NB4 (cell line): ENCODE measurements at regions not wholly inside any gene's neighbourhood (a gene's known extent, or its start where the extent isn't known, plus 50 kb on each side); places are given as distances from the start of the nearest gene placed in this dataset.

Experiments used
- DNase-seq: peaks from one replicate; pipeline ENCODE4 v3.0.0; 2010; ENCODE audit warnings: low read depth
- H3K4me3 ChIP-seq: one replicate; pipeline ENCODE4 v1.5.1; 2011; ENCODE audit warnings: mild to moderate bottlenecking, low read depth, low read length, moderate library complexity
- MAX ChIP-seq: IDR thresholded peaks from 2 replicates; pipeline ENCODE4 v1.6.1; 2011; ENCODE audit warnings: low read depth, low read length
- MYC ChIP-seq: IDR thresholded peaks from 2 replicates; pipeline ENCODE4 v1.6.1; 2011; ENCODE audit warnings: low read depth, low read length
- POLR2A ChIP-seq: IDR thresholded peaks from 2 replicates; pipeline ENCODE4 v1.6.1; 2011; ENCODE audit warnings: mild to moderate bottlenecking; ENCODE audit not compliant: insufficient read length; ENCODE audit errors: extremely low read depth
- TF ChIP-seq, protein P1 (sequence below): IDR thresholded peaks from one replicate; pipeline ENCODE4 v1.5.1; 2012; ENCODE audit warnings: low read depth, low read length

- no peak overlapping the region for H3K4me3 ChIP-seq
- TF ChIP-seq, protein P1, sequence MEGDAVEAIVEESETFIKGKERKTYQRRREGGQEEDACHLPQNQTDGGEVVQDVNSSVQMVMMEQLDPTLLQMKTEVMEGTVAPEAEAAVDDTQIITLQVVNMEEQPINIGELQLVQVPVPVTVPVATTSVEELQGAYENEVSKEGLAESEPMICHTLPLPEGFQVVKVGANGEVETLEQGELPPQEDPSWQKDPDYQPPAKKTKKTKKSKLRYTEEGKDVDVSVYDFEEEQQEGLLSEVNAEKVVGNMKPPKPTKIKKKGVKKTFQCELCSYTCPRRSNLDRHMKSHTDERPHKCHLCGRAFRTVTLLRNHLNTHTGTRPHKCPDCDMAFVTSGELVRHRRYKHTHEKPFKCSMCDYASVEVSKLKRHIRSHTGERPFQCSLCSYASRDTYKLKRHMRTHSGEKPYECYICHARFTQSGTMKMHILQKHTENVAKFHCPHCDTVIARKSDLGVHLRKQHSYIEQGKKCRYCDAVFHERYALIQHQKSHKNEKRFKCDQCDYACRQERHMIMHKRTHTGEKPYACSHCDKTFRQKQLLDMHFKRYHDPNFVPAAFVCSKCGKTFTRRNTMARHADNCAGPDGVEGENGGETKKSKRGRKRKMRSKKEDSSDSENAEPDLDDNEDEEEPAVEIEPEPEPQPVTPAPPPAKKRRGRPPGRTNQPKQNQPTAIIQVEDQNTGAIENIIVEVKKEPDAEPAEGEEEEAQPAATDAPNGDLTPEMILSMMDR: no peak
- TF ChIP-seq MAX (no peak), MYC (no peak), POLR2A (no peak)
- no peak for DNase-seq
Measured at GRCh38 chr5:3786891-3787430, 191.3 kb downstream of the IRX1 start.

- TF ChIP-seq POLR2A (no peak), MYC (no peak), MAX (no peak)
- TF ChIP-seq, protein P1: no peak
- no peak for DNase-seq
- no peak overlapping the region for H3K4me3 ChIP-seq
Measured at GRCh38 chr5:3787604-3788003, 192.0 kb downstream of the IRX1 start.

DNA sequence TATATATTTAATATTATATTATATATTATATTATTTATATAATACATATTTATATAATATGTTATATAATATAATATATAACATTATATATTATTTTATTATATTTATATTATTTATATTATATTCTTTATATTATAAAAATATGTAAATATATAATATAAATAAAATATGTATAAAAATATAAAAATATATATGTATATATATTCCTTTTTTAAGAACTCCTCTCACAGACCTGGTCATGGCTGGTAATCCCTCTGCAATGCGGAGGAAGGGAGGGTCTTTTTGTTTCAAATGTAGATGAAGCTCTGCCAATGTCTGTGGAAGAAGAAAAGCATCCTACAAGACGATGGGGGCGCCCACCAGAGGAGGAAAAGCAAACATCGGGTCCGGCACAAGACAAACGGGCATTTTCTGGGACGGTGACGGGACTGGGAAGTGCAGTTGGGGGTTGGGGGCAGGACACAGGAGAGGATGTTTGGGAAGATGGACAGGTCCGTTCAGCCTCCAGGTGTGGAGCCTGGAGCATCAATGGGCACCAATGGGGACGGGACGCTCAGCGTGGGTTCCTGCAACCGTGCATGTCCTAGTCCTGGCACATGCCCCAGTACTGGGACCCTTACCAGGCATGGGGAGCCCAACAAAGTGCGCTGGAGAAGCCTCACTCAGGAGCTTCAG, 194.0 kb downstream of the IRX1 start:
- DNase-seq: no peak
- no peak overlapping the region for H3K4me3 ChIP-seq
- TF ChIP-seq POLR2A (no peak), MAX (no peak), MYC (no peak)
- TF ChIP-seq, protein P1: no peak

GRCh38 chr5:3793162-3793561, 197.5 kb downstream of the IRX1 start:
- no peak overlapping the region for H3K4me3 ChIP-seq
- DNase-seq: no peak
- TF ChIP-seq POLR2A: no peak
- no peak for TF ChIP-seq MAX
- TF ChIP-seq, protein P1: no peak
- no peak for TF ChIP-seq MYC

- TF ChIP-seq POLR2A (no peak), MAX (no peak), MYC (no peak)
- TF ChIP-seq, protein P1: no peak
- no peak for DNase-seq
- H3K4me3 ChIP-seq: no peak overlapping the region
Measured at GRCh38 chr5:3794611-3795010, 199.0 kb downstream of the IRX1 start.
